Tibial nerve (tissue), 4 donors: ENCODE measurements at regions not wholly inside any gene's neighbourhood (a gene's known extent, or its start where the extent isn't known, plus 50 kb on each side); places are given as distances from the start of the nearest gene placed in this dataset.

ENCODE experiments used
- EP300 ChIP-seq, 2 donors: sonication (generic); formaldehyde crosslinking; IDR thresholded peaks; one replicate each; pipeline ENCODE4 v1.6.1; 2017; ENCODE audit warnings: antibody characterized with exemption in 2 of 2, mild to moderate bottlenecking in 1 of 2
- TF ChIP-seq, protein P1 (sequence below), 5 experiments: fragments of 200-600 bp in 3 of 5; fragments of 450-650 bp in 2 of 5; sonication (generic) in 3 of 5; IDR thresholded peaks; one replicate each; pipeline ENCODE4 v1.5.1; 2016 to 2019; ENCODE audit warnings: antibody characterized with exemption in 5 of 5, mild to moderate bottlenecking in 3 of 5, moderate library complexity in 2 of 5

GRCh38 chr6:18997375-18997826 is 610.3 kb downstream of the RNF144B start:
- TF ChIP-seq, protein P1, sequence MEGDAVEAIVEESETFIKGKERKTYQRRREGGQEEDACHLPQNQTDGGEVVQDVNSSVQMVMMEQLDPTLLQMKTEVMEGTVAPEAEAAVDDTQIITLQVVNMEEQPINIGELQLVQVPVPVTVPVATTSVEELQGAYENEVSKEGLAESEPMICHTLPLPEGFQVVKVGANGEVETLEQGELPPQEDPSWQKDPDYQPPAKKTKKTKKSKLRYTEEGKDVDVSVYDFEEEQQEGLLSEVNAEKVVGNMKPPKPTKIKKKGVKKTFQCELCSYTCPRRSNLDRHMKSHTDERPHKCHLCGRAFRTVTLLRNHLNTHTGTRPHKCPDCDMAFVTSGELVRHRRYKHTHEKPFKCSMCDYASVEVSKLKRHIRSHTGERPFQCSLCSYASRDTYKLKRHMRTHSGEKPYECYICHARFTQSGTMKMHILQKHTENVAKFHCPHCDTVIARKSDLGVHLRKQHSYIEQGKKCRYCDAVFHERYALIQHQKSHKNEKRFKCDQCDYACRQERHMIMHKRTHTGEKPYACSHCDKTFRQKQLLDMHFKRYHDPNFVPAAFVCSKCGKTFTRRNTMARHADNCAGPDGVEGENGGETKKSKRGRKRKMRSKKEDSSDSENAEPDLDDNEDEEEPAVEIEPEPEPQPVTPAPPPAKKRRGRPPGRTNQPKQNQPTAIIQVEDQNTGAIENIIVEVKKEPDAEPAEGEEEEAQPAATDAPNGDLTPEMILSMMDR (IDR thresholded peaks at IDR 0.05), result peak in 4 of 5 experiments; percentile 12 to 23 (median 18)
- no peak for TF ChIP-seq EP300 (IDR thresholded peaks at IDR 0.05)
